ENCODE measurements at regions not wholly inside any gene's neighbourhood (a gene's known extent, or its start where the extent isn't known, plus 50 kb on each side); places are given as distances from the start of the nearest gene placed in this dataset.

- peaks cover 3% of the 10 kb centered on the region for H3K27me3 Mint-ChIP-seq (ENCODE audit: low read depth)
- TF ChIP-seq, protein P1, sequence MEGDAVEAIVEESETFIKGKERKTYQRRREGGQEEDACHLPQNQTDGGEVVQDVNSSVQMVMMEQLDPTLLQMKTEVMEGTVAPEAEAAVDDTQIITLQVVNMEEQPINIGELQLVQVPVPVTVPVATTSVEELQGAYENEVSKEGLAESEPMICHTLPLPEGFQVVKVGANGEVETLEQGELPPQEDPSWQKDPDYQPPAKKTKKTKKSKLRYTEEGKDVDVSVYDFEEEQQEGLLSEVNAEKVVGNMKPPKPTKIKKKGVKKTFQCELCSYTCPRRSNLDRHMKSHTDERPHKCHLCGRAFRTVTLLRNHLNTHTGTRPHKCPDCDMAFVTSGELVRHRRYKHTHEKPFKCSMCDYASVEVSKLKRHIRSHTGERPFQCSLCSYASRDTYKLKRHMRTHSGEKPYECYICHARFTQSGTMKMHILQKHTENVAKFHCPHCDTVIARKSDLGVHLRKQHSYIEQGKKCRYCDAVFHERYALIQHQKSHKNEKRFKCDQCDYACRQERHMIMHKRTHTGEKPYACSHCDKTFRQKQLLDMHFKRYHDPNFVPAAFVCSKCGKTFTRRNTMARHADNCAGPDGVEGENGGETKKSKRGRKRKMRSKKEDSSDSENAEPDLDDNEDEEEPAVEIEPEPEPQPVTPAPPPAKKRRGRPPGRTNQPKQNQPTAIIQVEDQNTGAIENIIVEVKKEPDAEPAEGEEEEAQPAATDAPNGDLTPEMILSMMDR (IDR thresholded peaks at IDR 0.05; ENCODE audit: unreplicated experiment in 3 of 3): no peak
- peaks cover 7% of the 10 kb centered on the region for H3K9me3 Mint-ChIP-seq
- H3K27ac Mint-ChIP-seq: no peak overlapping the region
- no peaks in the 10 kb centered on the region for H3K36me3 Mint-ChIP-seq (ENCODE audit: low read depth)
- peaks cover 5% of the 10 kb centered on the region for H3K4me1 Mint-ChIP-seq
- H3K4me3 Mint-ChIP-seq: no peak overlapping the region
Measured at GRCh38 chr9:24296124-24296523, 249.6 kb downstream of the IZUMO3 start.

GRCh38 chr9:24293386-24293785 lies 252.3 kb downstream of the IZUMO3 start:
- TF ChIP-seq, protein P1 (IDR thresholded peaks at IDR 0.05; ENCODE audit: unreplicated experiment in 3 of 3): no peak
- H3K9me3 Mint-ChIP-seq: peaks cover 13% of the 10 kb centered on the region
- H3K27ac Mint-ChIP-seq: peak overlapping the region in 1 of 3 experiments; percentile 31
- peaks cover 5% of the 10 kb centered on the region for H3K4me1 Mint-ChIP-seq
- no peak overlapping the region for H3K4me3 Mint-ChIP-seq
- H3K36me3 Mint-ChIP-seq (ENCODE audit: low read depth): no peaks in the 10 kb centered on the region
- H3K27me3 Mint-ChIP-seq (ENCODE audit: low read depth): peaks cover 3% of the 10 kb centered on the region

- H3K4me1 Mint-ChIP-seq: no peaks in the 10 kb centered on the region
- TF ChIP-seq, protein P1 (IDR thresholded peaks at IDR 0.05; ENCODE audit: unreplicated experiment in 3 of 3): no peak
- H3K27me3 Mint-ChIP-seq (ENCODE audit: low read depth): peaks cover 3% of the 10 kb centered on the region
- no peaks in the 10 kb centered on the region for H3K36me3 Mint-ChIP-seq (ENCODE audit: low read depth)
- H3K9me3 Mint-ChIP-seq: peaks cover 11% of the 10 kb centered on the region
- no peak overlapping the region for H3K27ac Mint-ChIP-seq
- H3K4me3 Mint-ChIP-seq: no peak overlapping the region
Measured at GRCh38 chr9:24286761-24287160, 258.9 kb downstream of the IZUMO3 start.

DNA sequence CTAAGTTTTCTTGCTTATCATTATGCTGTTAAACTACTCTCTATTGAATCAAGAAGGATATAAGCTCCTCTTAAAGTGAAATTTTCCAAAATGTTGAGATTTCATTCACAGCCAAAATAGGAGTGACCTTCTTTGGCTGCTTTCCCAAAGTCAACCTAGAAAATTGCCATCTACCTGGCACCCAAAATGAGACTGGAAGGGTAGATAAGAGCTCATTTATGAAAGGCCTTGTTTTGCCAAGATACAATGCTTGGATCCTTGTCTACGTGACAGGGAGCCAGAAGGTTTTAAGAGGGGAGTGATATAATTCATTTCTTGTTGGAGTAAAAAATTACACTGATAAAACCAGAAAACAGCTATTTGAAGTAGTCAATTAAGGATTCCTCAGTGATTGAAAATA lies 287.1 kb downstream of the IZUMO3 start:
- H3K4me3 Mint-ChIP-seq: no peak overlapping the region
- H3K9me3 Mint-ChIP-seq: no peaks in the 10 kb centered on the region
- no peaks in the 10 kb centered on the region for H3K36me3 Mint-ChIP-seq (ENCODE audit: low read depth)
- no peaks in the 10 kb centered on the region for H3K27me3 Mint-ChIP-seq (ENCODE audit: low read depth)
- H3K4me1 Mint-ChIP-seq: peaks cover 4% of the 10 kb centered on the region
- TF ChIP-seq, protein P1 (IDR thresholded peaks at IDR 0.05; ENCODE audit: unreplicated experiment in 3 of 3): no peak
- no peak overlapping the region for H3K27ac Mint-ChIP-seq

DNA sequence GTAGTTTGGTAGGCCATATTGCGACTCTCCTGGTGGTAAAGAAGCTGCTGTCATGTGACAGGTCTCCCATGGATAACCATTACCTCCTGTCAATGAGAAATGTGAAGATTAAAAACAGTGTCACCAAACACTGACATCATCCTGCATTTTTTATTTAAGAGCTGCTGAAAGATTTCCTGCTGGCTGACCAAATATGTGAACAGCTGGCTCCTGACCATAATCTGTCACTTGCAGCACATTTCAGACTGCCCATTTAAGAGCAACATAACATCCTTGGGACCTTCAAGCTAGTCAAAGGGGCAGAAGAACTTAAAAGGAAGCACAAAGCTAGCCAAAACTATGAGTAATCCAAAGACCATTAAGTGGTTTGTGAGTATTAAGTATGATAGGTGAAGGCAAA lies 288.0 kb downstream of the IZUMO3 start:
- TF ChIP-seq, protein P1 (IDR thresholded peaks at IDR 0.05; ENCODE audit: unreplicated experiment in 3 of 3): no peak
- Mint-ChIP-seq H3K9me3 (peaks cover 4% of the 10 kb centered on the region), H3K27me3 (ENCODE audit: low read depth) (no peaks in the 10 kb centered on the region), H3K27ac (peak overlapping the region in 1 of 3 experiments; percentile 12), H3K4me1 (peaks cover 4% of the 10 kb centered on the region), H3K36me3 (ENCODE audit: low read depth) (no peaks in the 10 kb centered on the region), H3K4me3 (no peak overlapping the region)

DNA sequence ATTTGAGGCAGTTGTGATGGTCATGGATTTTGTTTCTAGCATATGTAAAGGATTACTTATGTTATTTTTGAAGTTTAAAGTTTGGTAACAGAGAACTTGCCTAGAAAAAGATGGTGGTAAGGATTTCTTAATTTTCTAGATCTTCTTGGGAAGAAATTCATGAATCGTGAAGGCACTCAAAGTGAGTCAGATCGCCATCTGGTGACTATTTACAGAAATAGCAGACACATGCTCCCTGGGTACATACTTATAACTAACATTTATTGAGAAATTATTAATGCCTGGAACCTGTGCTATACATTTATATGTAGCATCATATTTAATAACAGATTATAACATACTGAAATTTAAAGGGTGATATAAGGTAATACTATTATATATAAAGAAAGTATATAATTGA lies 299.7 kb downstream of the IZUMO3 start:
- TF ChIP-seq, protein P1 (IDR thresholded peaks at IDR 0.05; ENCODE audit: unreplicated experiment in 3 of 3): peak in 1 of 3 experiments; percentile 52
- Mint-ChIP-seq H3K36me3 (ENCODE audit: low read depth) (no peaks in the 10 kb centered on the region), H3K4me1 (no peaks in the 10 kb centered on the region), H3K27me3 (ENCODE audit: low read depth) (no peaks in the 10 kb centered on the region), H3K9me3 (peaks cover 15% of the 10 kb centered on the region), H3K27ac (no peak overlapping the region), H3K4me3 (no peak overlapping the region)

Measured in nephron (organoid).